ENCODE measurements at regions not wholly inside any gene's neighbourhood (a gene's known extent, or its start where the extent isn't known, plus 50 kb on each side); places are given as distances from the start of the nearest gene placed in this dataset.

GRCh38 chr4:62260254-62260653 is 1060.1 kb downstream of the ADGRL3 start:
- intact Hi-C loops (cut with micrococcal nuclease; ENCODE audit: unreplicated experiment) (no loop called here), in situ Hi-C loops (cut with HindIII; ENCODE audit: low pct_unique_long_range_greater_than_20kb, low sequenced_read_pairs) (no loop called here)
- Histone ChIP-seq H3K4me3 (ENCODE audit: low read depth in 2 of 2, low read length in 2 of 2) (no peak overlapping the region), H3K27ac (ENCODE audit: low read length) (no peak overlapping the region), H3K36me3 (ENCODE audit: control insufficient read depth, insufficient read depth, low read length) (no peaks in the 10 kb centered on the region), H3K4me1 (ENCODE audit: control insufficient read depth, insufficient read depth, low read length) (no peaks in the 10 kb centered on the region), H3K27me3 (ENCODE audit: control insufficient read depth, insufficient read depth, low read length) (no peaks in the 10 kb centered on the region), H3K9me3 (ENCODE audit: control insufficient read depth, insufficient read depth, low read depth, low read length) (no peaks in the 10 kb centered on the region)
- CTCF ChIA-PET, result no interaction called here
- no TSS peak for BruUV-seq (replicated peaks)
- TF ChIP-seq REST (IDR thresholded peaks at IDR 0.05; ENCODE audit: insufficient read depth in 1 of 2, low read depth in 2 of 2, low read length in 1 of 2), result no peak
- ATAC-seq, result no peak
- POLR2A ChIA-PET, result no interaction called here
- DNase-seq (ENCODE audit: low read depth, low spot score), result no peak

- no peak for TF ChIP-seq POLR2AphosphoS5 (IDR thresholded peaks at IDR 0.05; ENCODE audit: low read depth, low read length)
- no peak for TF ChIP-seq CTCF (IDR thresholded peaks at IDR 0.05)
- no peak for TF ChIP-seq SIN3A (IDR thresholded peaks at IDR 0.05; ENCODE audit: borderline replicate concordance, insufficient read depth, low read depth, low read length)
- no peak for TF ChIP-seq REST (IDR thresholded peaks at IDR 0.05; ENCODE audit: insufficient read depth in 1 of 2, low read depth in 2 of 2, low read length in 1 of 2)
- Histone ChIP-seq H3K27me3 (ENCODE audit: control insufficient read depth, insufficient read depth, low read length) (no peaks in the 10 kb centered on the region), H3K9me3 (ENCODE audit: control insufficient read depth, insufficient read depth, low read depth, low read length) (no peaks in the 10 kb centered on the region), H3K36me3 (ENCODE audit: control insufficient read depth, insufficient read depth, low read length) (no peaks in the 10 kb centered on the region), H3K4me3 (ENCODE audit: low read depth in 2 of 2, low read length in 2 of 2) (no peak overlapping the region), H3K27ac (ENCODE audit: low read length) (no peak overlapping the region), H3K4me1 (ENCODE audit: control insufficient read depth, insufficient read depth, low read length) (no peaks in the 10 kb centered on the region)
- ChIA-PET CTCF (no interaction called here), POLR2A (no interaction called here)
- ATAC-seq (no peak), DNase-seq (ENCODE audit: low read depth, low spot score) (no peak)
- BruUV-seq (replicated peaks), result no TSS peak
- intact Hi-C loops (cut with micrococcal nuclease; ENCODE audit: unreplicated experiment) (no loop called here), in situ Hi-C loops (cut with HindIII; ENCODE audit: low pct_unique_long_range_greater_than_20kb, low sequenced_read_pairs) (no loop called here)
Observed at GRCh38 chr4:62256479-62256878, 1056.4 kb downstream of the ADGRL3 start.

Measured in Panc1 (cell line).